K562 (cell line): ENCODE measurements at regions not wholly inside any gene's neighbourhood (a gene's known extent, or its start where the extent isn't known, plus 50 kb on each side); places are given as distances from the start of the nearest gene placed in this dataset.

Experiments used
- FOXM1 ChIP-seq, 2 experiments: fragments of 450-650 bp in 1 of 2; sonication (generic) in 1 of 2; formaldehyde crosslinking in 1 of 2; IDR thresholded peaks; 2 replicates each; pipeline versions ENCODE4 v1.6.1 to v1.9.0; 2017 to 2022; ENCODE audit warnings: low read depth in 2 of 2, mild to moderate bottlenecking in 2 of 2, missing genetic modification reagents in 1 of 2, moderate library complexity in 1 of 2
- GTF2A2 ChIP-seq: IDR thresholded peaks from 2 replicates; pipeline ENCODE4 v1.6.1; 2016; ENCODE audit warnings: mild to moderate bottlenecking, missing genetic modification characterization, missing compliant biosample characterization
- KHSRP ChIP-seq: fragments of 450-650 bp; IDR thresholded peaks from 2 replicates; pipeline ENCODE4 v1.6.1; 2017
- POLR2AphosphoS5 ChIP-seq: IDR thresholded peaks from 2 replicates; pipeline ENCODE4 v1.6.1; 2011; ENCODE audit warnings: mild to moderate bottlenecking, low read depth, low read length, moderate library complexity; ENCODE audit not compliant: control insufficient read depth, insufficient read depth
- RBM34 ChIP-seq: fragments of 200-400 bp; formaldehyde crosslinking; IDR thresholded peaks from 2 replicates; pipeline ENCODE4 v1.6.1; 2018; ENCODE audit warnings: low read length, borderline replicate concordance; ENCODE audit not compliant: insufficient read depth
- SETDB1 ChIP-seq: IDR thresholded peaks from one replicate; pipeline ENCODE4 v1.6.1; 2012; ENCODE audit warnings: low read length, control low read depth, inconsistent platforms
- SRSF9 ChIP-seq: fragments of 200-400 bp; formaldehyde crosslinking; IDR thresholded peaks from 2 replicates; pipeline ENCODE4 v1.6.1; 2017; ENCODE audit warnings: low read depth, low read length, borderline replicate concordance
- TAF1 ChIP-seq: IDR thresholded peaks from 2 replicates; pipeline ENCODE4 v1.6.1; 2011; ENCODE audit warnings: mild to moderate bottlenecking, low read length, moderate library complexity; ENCODE audit not compliant: insufficient read depth, control insufficient read depth, severe bottlenecking; ENCODE audit errors: extremely low read depth
- USF1 ChIP-seq: sonication (generic); formaldehyde crosslinking; IDR thresholded peaks from 2 replicates; pipeline ENCODE4 v1.9.0; 2022; ENCODE audit warnings: mild to moderate bottlenecking, missing genetic modification reagents
- YY1 ChIP-seq, 3 experiments: IDR thresholded peaks; 2 replicates each; pipeline ENCODE4 v1.6.1; 2011; ENCODE audit warnings: low read length in 2 of 3, mild to moderate bottlenecking in 2 of 3, moderate library complexity in 2 of 3, borderline replicate concordance in 1 of 3, control low read depth in 1 of 3, low read depth in 1 of 3; ENCODE audit not compliant: insufficient read depth in 3 of 3, insufficient replicate concordance in 2 of 3, control insufficient read depth in 1 of 3, insufficient read length in 1 of 3; ENCODE audit errors: extremely low read depth in 1 of 3
- ZFX ChIP-seq: sonication (generic); formaldehyde crosslinking; IDR thresholded peaks from 2 replicates; pipeline ENCODE4 v1.8.0; 2022; ENCODE audit warnings: mild to moderate bottlenecking, missing genetic modification reagents, moderate library complexity
- ZNF444 ChIP-seq: fragments of 250-450 bp; sonication (Bioruptor Pico); IDR thresholded peaks from 2 replicates; pipeline ENCODE4 v1.4.0; 2020; ENCODE audit warnings: mild to moderate bottlenecking, moderate library complexity

GRCh38 chr1:228887101-228887500 is 151.8 kb downstream of the RHOU start:
- TF ChIP-seq KHSRP, result no peak
- TF ChIP-seq ZNF444, result no peak
- TF ChIP-seq ZFX, result no peak
- no peak for TF ChIP-seq USF1
- TF ChIP-seq RBM34, result no peak
- TF ChIP-seq SRSF9, result no peak
- TF ChIP-seq FOXM1 (IDR thresholded peaks at IDR 0.05; ENCODE audit: low read depth), result no peak
- no peak for TF ChIP-seq FOXM1 (CRISPR knock-in tag; IDR thresholded peaks at IDR 0.05; ENCODE audit: low read depth)
- no peak for TF ChIP-seq TAF1
- no peak for TF ChIP-seq GTF2A2 (tag)
- TF ChIP-seq YY1 (IDR thresholded peaks at IDR 0.05; ENCODE audit: borderline replicate concordance in 1 of 3, control insufficient read depth in 1 of 3, extremely low read depth in 1 of 3, insufficient read depth in 3 of 3, insufficient read length in 1 of 3, insufficient replicate concordance in 2 of 3, low read depth in 1 of 3, low read length in 2 of 3), result no peak
- no peak for TF ChIP-seq POLR2AphosphoS5
- no peak for TF ChIP-seq SETDB1
